Breast epithelium (tissue), 3 donors: ENCODE measurements at regions not wholly inside any gene's neighbourhood (a gene's known extent, or its start where the extent isn't known, plus 50 kb on each side); places are given as distances from the start of the nearest gene placed in this dataset.

Source experiments
- CTCF ChIP-seq, 3 donors: fragments of 450-650 bp; IDR thresholded peaks; one replicate each; pipeline ENCODE4 v1.5.1; 2016 to 2017; ENCODE audit warnings: antibody characterized with exemption in 3 of 3, mild to moderate bottlenecking in 3 of 3, moderate library complexity in 3 of 3
- POLR2A ChIP-seq: fragments of 450-650 bp; IDR thresholded peaks from one replicate; pipeline ENCODE4 v1.6.1; 2016; ENCODE audit warnings: antibody characterized with exemption, mild to moderate bottlenecking, moderate library complexity
- POLR2AphosphoS5 ChIP-seq, 3 donors: sonication (generic); formaldehyde crosslinking; IDR thresholded peaks; one replicate each; pipeline ENCODE4 v1.6.1; 2017; ENCODE audit warnings: antibody characterized with exemption in 3 of 3

GRCh38 chr2:203623096-203623495 lies 83.3 kb upstream of the CD28 start:
- TF ChIP-seq CTCF (IDR thresholded peaks at IDR 0.05) (no peak), POLR2A (no peak), POLR2AphosphoS5 (IDR thresholded peaks at IDR 0.05) (no peak)
